ENCODE measurements at regions not wholly inside any gene's neighbourhood (a gene's known extent, or its start where the extent isn't known, plus 50 kb on each side); places are given as distances from the start of the nearest gene placed in this dataset.

- no peak for DNase-seq (ENCODE audit: low read depth)
Measured at GRCh38 chr21:16587141-16587581, 857.4 kb downstream of the USP25 start.

GRCh38 chr21:16587681-16588375 is 858.0 kb downstream of the USP25 start:
- no peak for DNase-seq (ENCODE audit: low read depth)

- no peak for DNase-seq (ENCODE audit: low read depth)
Measured at GRCh38 chr21:16588433-16588860, 858.7 kb downstream of the USP25 start.

- no peak for DNase-seq (ENCODE audit: low read depth)
Measured at GRCh38 chr21:16589006-16589898, 859.5 kb downstream of the USP25 start.

- DNase-seq (ENCODE audit: low read depth): no peak
Measured at GRCh38 chr21:16590186-16590585, 860.4 kb downstream of the USP25 start.

GRCh38 chr21:16590641-16591292 is 861.0 kb downstream of the USP25 start:
- no peak for DNase-seq (ENCODE audit: low read depth)

- no peak for DNase-seq (ENCODE audit: low read depth)
Measured at GRCh38 chr21:16592381-16592780, 862.6 kb downstream of the USP25 start.

- no peak for DNase-seq (ENCODE audit: low read depth)
Measured at GRCh38 chr21:16594191-16594590, 864.4 kb downstream of the USP25 start.

GRCh38 chr21:16596369-16596768 is 866.6 kb downstream of the USP25 start:
- no peak for DNase-seq (ENCODE audit: low read depth)

GRCh38 chr21:16597753-16598152 is 868.0 kb downstream of the USP25 start:
- no peak for DNase-seq (ENCODE audit: low read depth)

- no peak for DNase-seq (ENCODE audit: low read depth)
Measured at GRCh38 chr21:16605597-16605996, 875.8 kb downstream of the USP25 start.

- no peak for DNase-seq (ENCODE audit: low read depth)
Measured at GRCh38 chr21:16606271-16606670, 876.5 kb downstream of the USP25 start.

GRCh38 chr21:16608209-16608830 is 878.5 kb downstream of the USP25 start:
- no peak for DNase-seq (ENCODE audit: low read depth)

- no peak for DNase-seq (ENCODE audit: low read depth)
Measured at GRCh38 chr21:16619281-16619680, 889.5 kb downstream of the USP25 start.

- DNase-seq (ENCODE audit: low read depth): no peak
Measured at GRCh38 chr21:16620786-16621320, 891.1 kb downstream of the USP25 start.

- DNase-seq (ENCODE audit: low read depth): no peak
Measured at GRCh38 chr21:16624479-16625118, 888.2 kb upstream of the CXADR start.

GRCh38 chr21:16625491-16625890 is 887.4 kb upstream of the CXADR start:
- DNase-seq (ENCODE audit: low read depth): no peak

- DNase-seq (ENCODE audit: low read depth): no peak
Measured at GRCh38 chr21:16633831-16634459, 878.9 kb upstream of the CXADR start.

GRCh38 chr21:16634515-16634914 is 878.3 kb upstream of the CXADR start:
- DNase-seq (ENCODE audit: low read depth): no peak

GRCh38 chr21:16640297-16641027 is 872.4 kb upstream of the CXADR start:
- DNase-seq (ENCODE audit: low read depth): no peak

Data from stimulated activated CD8-positive, alpha-beta memory T cell treated with anti-CD3 and anti-CD28 coated beads, Interleukin-12 subunit alpha, Interleukin-12 subunit beta, amount 100 ng/mL, for 1 hour (primary cell).